H1 (cell line): ENCODE measurements at regions not wholly inside any gene's neighbourhood (a gene's known extent, or its start where the extent isn't known, plus 50 kb on each side); places are given as distances from the start of the nearest gene placed in this dataset.

Experiments
- BACH1 ChIP-seq: IDR thresholded peaks from 2 replicates; pipeline ENCODE4 v1.6.1; 2012; ENCODE audit warnings: low read length, improper control_type of control experiment
- BRCA1 ChIP-seq: IDR thresholded peaks from 2 replicates; pipeline ENCODE4 v1.6.1; 2012; ENCODE audit warnings: low read depth, low read length, improper control_type of control experiment
- CHD2 ChIP-seq: IDR thresholded peaks from 2 replicates; pipeline ENCODE4 v1.6.1; 2012; ENCODE audit warnings: low read length, improper control_type of control experiment
- CTCF ChIP-seq, 3 experiments: IDR thresholded peaks; 1 replicate in 2 of 3; 2 replicates in 1 of 3; pipeline versions ENCODE4 v1.5.1 to v1.6.1; 2011; ENCODE audit warnings: low read length in 3 of 3, mild to moderate bottlenecking in 3 of 3, inconsistent platforms in 2 of 3, low read depth in 1 of 3, moderate library complexity in 1 of 3; ENCODE audit not compliant: insufficient read depth in 1 of 3; ENCODE audit errors: control extremely low read depth in 1 of 3
- EZH2 ChIP-seq: fragments of 200-600 bp; sonication (generic); IDR thresholded peaks from 2 replicates; pipeline ENCODE4 v1.7.1; 2012; ENCODE audit warnings: low read depth, mild to moderate bottlenecking, moderate library complexity, low read length, inconsistent platforms; ENCODE audit not compliant: severe bottlenecking
- HDAC2 ChIP-seq, 2 experiments: fragments of 300-600 bp in 1 of 2; sonication (generic) in 1 of 2; IDR thresholded peaks; 2 replicates each; pipeline ENCODE4 v1.6.1; 2011 to 2012; ENCODE audit warnings: low read depth in 2 of 2, low read length in 2 of 2, mild to moderate bottlenecking in 2 of 2, moderate library complexity in 2 of 2, borderline replicate concordance in 1 of 2, inconsistent platforms in 1 of 2
- MAX ChIP-seq: IDR thresholded peaks from 2 replicates; pipeline ENCODE4 v1.6.1; 2012; ENCODE audit warnings: inconsistent platforms
- POLR2A ChIP-seq, 2 experiments: IDR thresholded peaks; 1 replicate in 1 of 2; 2 replicates in 1 of 2; pipeline ENCODE4 v1.6.1; 2011; ENCODE audit warnings: low read depth in 2 of 2, low read length in 2 of 2, mild to moderate bottlenecking in 2 of 2; ENCODE audit errors: control extremely low read depth in 1 of 2
- POLR2AphosphoS5 ChIP-seq: IDR thresholded peaks from 2 replicates; pipeline ENCODE4 v1.6.1; 2011; ENCODE audit warnings: low read depth, low read length
- RBBP5 ChIP-seq: IDR thresholded peaks from 2 replicates; pipeline ENCODE4 v1.7.1; 2012; ENCODE audit warnings: low read depth, mild to moderate bottlenecking, inconsistent platforms, low read length, moderate library complexity, borderline replicate concordance
- SRF ChIP-seq: IDR thresholded peaks from 2 replicates; pipeline ENCODE4 v1.6.1; 2011; ENCODE audit warnings: mild to moderate bottlenecking, low read depth, low read length, moderate library complexity

- peak in 2 of 3 experiments; percentile 26 to 29; a peak in 2 of 4 replicates for TF ChIP-seq CTCF (IDR thresholded peaks at IDR 0.05; ENCODE audit: control extremely low read depth in 1 of 3, insufficient read depth in 1 of 3, low read depth in 1 of 3, low read length in 3 of 3)
- TF ChIP-seq EZH2 = no peak
- no peak for TF ChIP-seq MAX
- TF ChIP-seq POLR2A (IDR thresholded peaks at IDR 0.05; ENCODE audit: control extremely low read depth in 1 of 2, low read depth in 2 of 2, low read length in 2 of 2) = no peak
- no peak for TF ChIP-seq HDAC2 (IDR thresholded peaks at IDR 0.05; ENCODE audit: borderline replicate concordance in 1 of 2, low read depth in 2 of 2, low read length in 2 of 2)
- no peak for TF ChIP-seq CHD2
- no peak for TF ChIP-seq POLR2AphosphoS5
- TF ChIP-seq BACH1 = no peak
- no peak for TF ChIP-seq BRCA1
- TF ChIP-seq RBBP5 = no peak
- TF ChIP-seq SRF = no peak
These were observed 223.6 kb downstream of the ACTR3 start for GRCh38 chr2:114113518-114113917.
